HEK293 (cell line): ENCODE measurements at regions not wholly inside any gene's neighbourhood (a gene's known extent, or its start where the extent isn't known, plus 50 kb on each side); places are given as distances from the start of the nearest gene placed in this dataset.

Experiments used
- ELK4 ChIP-seq: IDR thresholded peaks from 2 replicates; pipeline ENCODE4 v1.6.1; 2011; ENCODE audit warnings: mild to moderate bottlenecking, low read depth, low read length, borderline replicate concordance
- PRDM1 ChIP-seq: fragments of 450-650 bp; formaldehyde crosslinking; IDR thresholded peaks from 2 replicates; pipeline ENCODE4; 2016; ENCODE audit warnings: missing biosample characterization, missing genetic modification characterization
- TF ChIP-seq, protein P1 (sequence below): fragments of 450-650 bp; formaldehyde crosslinking; IDR thresholded peaks from 2 replicates; pipeline ENCODE4 v1.5.1; 2016; ENCODE audit warnings: missing biosample characterization, missing genetic modification characterization
- TF ChIP-seq, protein P2 (sequence below): fragments of 450-650 bp; formaldehyde crosslinking; IDR thresholded peaks from 2 replicates; pipeline ENCODE4 v1.5.1; 2016; ENCODE audit warnings: missing biosample characterization, missing genetic modification characterization

GRCh38 chr1:239833723-239834122 lies 258.0 kb upstream of the FMN2 start:
- TF ChIP-seq, protein P1, sequence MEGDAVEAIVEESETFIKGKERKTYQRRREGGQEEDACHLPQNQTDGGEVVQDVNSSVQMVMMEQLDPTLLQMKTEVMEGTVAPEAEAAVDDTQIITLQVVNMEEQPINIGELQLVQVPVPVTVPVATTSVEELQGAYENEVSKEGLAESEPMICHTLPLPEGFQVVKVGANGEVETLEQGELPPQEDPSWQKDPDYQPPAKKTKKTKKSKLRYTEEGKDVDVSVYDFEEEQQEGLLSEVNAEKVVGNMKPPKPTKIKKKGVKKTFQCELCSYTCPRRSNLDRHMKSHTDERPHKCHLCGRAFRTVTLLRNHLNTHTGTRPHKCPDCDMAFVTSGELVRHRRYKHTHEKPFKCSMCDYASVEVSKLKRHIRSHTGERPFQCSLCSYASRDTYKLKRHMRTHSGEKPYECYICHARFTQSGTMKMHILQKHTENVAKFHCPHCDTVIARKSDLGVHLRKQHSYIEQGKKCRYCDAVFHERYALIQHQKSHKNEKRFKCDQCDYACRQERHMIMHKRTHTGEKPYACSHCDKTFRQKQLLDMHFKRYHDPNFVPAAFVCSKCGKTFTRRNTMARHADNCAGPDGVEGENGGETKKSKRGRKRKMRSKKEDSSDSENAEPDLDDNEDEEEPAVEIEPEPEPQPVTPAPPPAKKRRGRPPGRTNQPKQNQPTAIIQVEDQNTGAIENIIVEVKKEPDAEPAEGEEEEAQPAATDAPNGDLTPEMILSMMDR (tag by site-specific recombination): no peak
- TF ChIP-seq PRDM1 (tag by site-specific recombination) (no peak), ELK4 (no peak)
- TF ChIP-seq, protein P2, sequence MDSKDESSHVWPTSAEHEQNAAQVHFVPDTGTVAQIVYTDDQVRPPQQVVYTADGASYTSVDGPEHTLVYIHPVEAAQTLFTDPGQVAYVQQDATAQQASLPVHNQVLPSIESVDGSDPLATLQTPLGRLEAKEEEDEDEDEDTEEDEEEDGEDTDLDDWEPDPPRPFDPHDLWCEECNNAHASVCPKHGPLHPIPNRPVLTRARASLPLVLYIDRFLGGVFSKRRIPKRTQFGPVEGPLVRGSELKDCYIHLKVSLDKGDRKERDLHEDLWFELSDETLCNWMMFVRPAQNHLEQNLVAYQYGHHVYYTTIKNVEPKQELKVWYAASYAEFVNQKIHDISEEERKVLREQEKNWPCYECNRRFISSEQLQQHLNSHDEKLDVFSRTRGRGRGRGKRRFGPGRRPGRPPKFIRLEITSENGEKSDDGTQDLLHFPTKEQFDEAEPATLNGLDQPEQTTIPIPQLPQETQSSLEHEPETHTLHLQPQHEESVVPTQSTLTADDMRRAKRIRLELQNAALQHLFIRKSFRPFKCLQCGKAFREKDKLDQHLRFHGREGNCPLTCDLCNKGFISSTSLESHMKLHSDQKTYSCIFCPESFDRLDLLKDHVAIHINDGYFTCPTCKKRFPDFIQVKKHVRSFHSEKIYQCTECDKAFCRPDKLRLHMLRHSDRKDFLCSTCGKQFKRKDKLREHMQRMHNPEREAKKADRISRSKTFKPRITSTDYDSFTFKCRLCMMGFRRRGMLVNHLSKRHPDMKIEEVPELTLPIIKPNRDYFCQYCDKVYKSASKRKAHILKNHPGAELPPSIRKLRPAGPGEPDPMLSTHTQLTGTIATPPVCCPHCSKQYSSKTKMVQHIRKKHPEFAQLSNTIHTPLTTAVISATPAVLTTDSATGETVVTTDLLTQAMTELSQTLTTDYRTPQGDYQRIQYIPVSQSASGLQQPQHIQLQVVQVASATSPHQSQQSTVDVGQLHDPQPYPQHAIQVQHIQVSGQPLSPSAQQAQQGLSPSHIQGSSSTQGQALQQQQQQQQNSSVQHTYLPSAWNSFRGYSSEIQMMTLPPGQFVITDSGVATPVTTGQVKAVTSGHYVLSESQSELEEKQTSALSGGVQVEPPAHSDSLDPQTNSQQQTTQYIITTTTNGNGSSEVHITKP: no peak
